Osteoblast (primary cell): ENCODE measurements at regions not wholly inside any gene's neighbourhood (a gene's known extent, or its start where the extent isn't known, plus 50 kb on each side); places are given as distances from the start of the nearest gene placed in this dataset.
A peak's percentile ranks its signal among the peaks of the same experiment; 100 is the strongest.

ENCODE experiments used
- DNase-seq: peaks from one replicate; pipeline ENCODE4 v3.0.0; 2011; ENCODE audit warnings: low spot score, mixed read lengths; ENCODE audit not compliant: insufficient read length; ENCODE audit errors: missing footprints
- H2AFZ ChIP-seq: 2 replicates; pipeline ENCODE4 v1.6.0; 2011; ENCODE audit warnings: mild to moderate bottlenecking, low read length
- H3K27ac ChIP-seq: 2 replicates; pipeline ENCODE4 v1.5.1; 2011; ENCODE audit warnings: mild to moderate bottlenecking, low read depth, low read length, moderate library complexity
- H3K27me3 ChIP-seq: 2 replicates; pipeline ENCODE4 v1.6.0; 2012; ENCODE audit warnings: mild to moderate bottlenecking, control low read depth, inconsistent platforms, low read length, moderate library complexity; ENCODE audit not compliant: insufficient read depth
- H3K36me3 ChIP-seq: 2 replicates; pipeline ENCODE4 v1.5.1; 2011; ENCODE audit warnings: mild to moderate bottlenecking, low read length, control low read depth, moderate library complexity; ENCODE audit not compliant: insufficient read depth
- H3K4me1 ChIP-seq: 2 replicates; pipeline ENCODE4 v1.5.1; 2011; ENCODE audit warnings: mild to moderate bottlenecking, low read length, control low read depth, moderate library complexity; ENCODE audit not compliant: insufficient read depth
- H3K4me2 ChIP-seq: 2 replicates; pipeline ENCODE4 v1.6.0; 2011; ENCODE audit warnings: mild to moderate bottlenecking, low read length; ENCODE audit not compliant: insufficient read depth
- H3K4me3 ChIP-seq: fragments of 200-600 bp; sonication (generic); 3 replicates; pipeline ENCODE4 v1.5.1; 2012; ENCODE audit warnings: mild to moderate bottlenecking, low read length, inconsistent platforms; ENCODE audit not compliant: insufficient read depth
- H3K79me2 ChIP-seq: 2 replicates; pipeline ENCODE4 v1.6.0; 2012; ENCODE audit warnings: mild to moderate bottlenecking, low read length, control low read depth, inconsistent platforms; ENCODE audit not compliant: insufficient read depth
- H3K9me3 ChIP-seq: 2 replicates; pipeline ENCODE4 v1.5.1; 2011; ENCODE audit warnings: low read depth, low read length, control low read depth
- H4K20me1 ChIP-seq: 2 replicates; pipeline ENCODE4 v1.6.0; 2012; ENCODE audit warnings: mild to moderate bottlenecking, low read length, control low read depth; ENCODE audit not compliant: insufficient read depth
- CTCF ChIP-seq: IDR thresholded peaks from 2 replicates; pipeline ENCODE4 v1.5.1; 2011; ENCODE audit warnings: mild to moderate bottlenecking, low read depth, low read length, moderate library complexity; ENCODE audit errors: extremely low read depth

GRCh38 chr2:161029321-161029720, 130.9 kb upstream of the TANK start:
- Histone ChIP-seq H3K36me3 (no peaks in the 10 kb centered on the region), H3K27me3 (no peaks in the 10 kb centered on the region), H3K79me2 (no peaks in the 10 kb centered on the region), H3K4me1 (peaks cover 17% of the 10 kb centered on the region), H3K27ac (no peak overlapping the region), H3K9me3 (no peaks in the 10 kb centered on the region), H3K4me2 (no peak overlapping the region), H3K4me3 (no peak overlapping the region), H4K20me1 (no peaks in the 10 kb centered on the region), H2AFZ (no peak overlapping the region)
- no peak for TF ChIP-seq CTCF
- DNase-seq: no peak

- Histone ChIP-seq H3K4me2 (peak overlapping the region; percentile 60), H3K27ac (peak overlapping the region; percentile 72), H3K4me1 (peaks cover 17% of the 10 kb centered on the region), H3K36me3 (no peaks in the 10 kb centered on the region), H3K9me3 (no peaks in the 10 kb centered on the region), H4K20me1 (no peaks in the 10 kb centered on the region), H3K4me3 (no peak overlapping the region), H2AFZ (peak overlapping the region; percentile 10), H3K79me2 (no peaks in the 10 kb centered on the region), H3K27me3 (no peaks in the 10 kb centered on the region)
- DNase-seq: peak; percentile 91
- no peak for TF ChIP-seq CTCF
These were observed 129.8 kb upstream of the TANK start for GRCh38 chr2:161030260-161031063.

GRCh38 chr2:161031511-161031910, 128.7 kb upstream of the TANK start:
- Histone ChIP-seq H4K20me1 (no peaks in the 10 kb centered on the region), H3K4me3 (no peak overlapping the region), H3K27me3 (no peaks in the 10 kb centered on the region), H3K36me3 (no peaks in the 10 kb centered on the region), H3K4me2 (no peak overlapping the region), H3K4me1 (peaks cover 17% of the 10 kb centered on the region), H3K9me3 (no peaks in the 10 kb centered on the region), H3K79me2 (no peaks in the 10 kb centered on the region), H3K27ac (peak overlapping the region; percentile 72), H2AFZ (no peak overlapping the region)
- TF ChIP-seq CTCF: no peak
- no peak for DNase-seq

GRCh38 chr2:161032635-161033034, 127.6 kb upstream of the TANK start:
- no peak for DNase-seq
- H3K4me2 ChIP-seq: no peak overlapping the region
- no peaks in the 10 kb centered on the region for H3K79me2 ChIP-seq

More at GRCh38 chr2:161032635-161033034, 127.6 kb upstream of the TANK start:
- Histone ChIP-seq H4K20me1 (no peaks in the 10 kb centered on the region), H3K9me3 (no peaks in the 10 kb centered on the region), H3K4me3 (no peak overlapping the region), H2AFZ (no peak overlapping the region), H3K4me1 (peaks cover 17% of the 10 kb centered on the region), H3K27ac (no peak overlapping the region), H3K27me3 (no peaks in the 10 kb centered on the region), H3K36me3 (no peaks in the 10 kb centered on the region)
- no peak for TF ChIP-seq CTCF
